ENCODE measurements at regions not wholly inside any gene's neighbourhood (a gene's known extent, or its start where the extent isn't known, plus 50 kb on each side); places are given as distances from the start of the nearest gene placed in this dataset.

DNA sequence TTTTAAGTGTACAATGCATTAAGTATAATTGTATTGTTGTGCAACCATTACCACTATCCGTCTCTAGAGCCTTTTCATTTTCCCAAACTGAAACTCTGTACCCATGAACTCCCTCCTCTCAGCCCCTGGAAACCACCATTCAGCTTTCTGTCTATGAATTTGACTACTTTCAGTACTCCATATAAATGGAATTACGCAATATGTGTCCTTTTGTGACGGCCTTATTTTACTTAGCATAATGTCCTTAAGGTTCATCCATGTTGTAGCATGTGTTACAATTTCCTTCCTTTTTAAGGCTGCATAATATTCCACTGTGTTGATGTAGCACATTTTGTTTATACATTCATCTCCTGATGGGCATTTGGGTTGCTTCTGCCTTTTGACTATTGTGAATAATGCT lies 143.6 kb upstream of the KCNG1 start:
- TF ChIP-seq, protein P1, sequence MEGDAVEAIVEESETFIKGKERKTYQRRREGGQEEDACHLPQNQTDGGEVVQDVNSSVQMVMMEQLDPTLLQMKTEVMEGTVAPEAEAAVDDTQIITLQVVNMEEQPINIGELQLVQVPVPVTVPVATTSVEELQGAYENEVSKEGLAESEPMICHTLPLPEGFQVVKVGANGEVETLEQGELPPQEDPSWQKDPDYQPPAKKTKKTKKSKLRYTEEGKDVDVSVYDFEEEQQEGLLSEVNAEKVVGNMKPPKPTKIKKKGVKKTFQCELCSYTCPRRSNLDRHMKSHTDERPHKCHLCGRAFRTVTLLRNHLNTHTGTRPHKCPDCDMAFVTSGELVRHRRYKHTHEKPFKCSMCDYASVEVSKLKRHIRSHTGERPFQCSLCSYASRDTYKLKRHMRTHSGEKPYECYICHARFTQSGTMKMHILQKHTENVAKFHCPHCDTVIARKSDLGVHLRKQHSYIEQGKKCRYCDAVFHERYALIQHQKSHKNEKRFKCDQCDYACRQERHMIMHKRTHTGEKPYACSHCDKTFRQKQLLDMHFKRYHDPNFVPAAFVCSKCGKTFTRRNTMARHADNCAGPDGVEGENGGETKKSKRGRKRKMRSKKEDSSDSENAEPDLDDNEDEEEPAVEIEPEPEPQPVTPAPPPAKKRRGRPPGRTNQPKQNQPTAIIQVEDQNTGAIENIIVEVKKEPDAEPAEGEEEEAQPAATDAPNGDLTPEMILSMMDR (IDR thresholded peaks at IDR 0.05), result no peak
- TF ChIP-seq, protein P2, sequence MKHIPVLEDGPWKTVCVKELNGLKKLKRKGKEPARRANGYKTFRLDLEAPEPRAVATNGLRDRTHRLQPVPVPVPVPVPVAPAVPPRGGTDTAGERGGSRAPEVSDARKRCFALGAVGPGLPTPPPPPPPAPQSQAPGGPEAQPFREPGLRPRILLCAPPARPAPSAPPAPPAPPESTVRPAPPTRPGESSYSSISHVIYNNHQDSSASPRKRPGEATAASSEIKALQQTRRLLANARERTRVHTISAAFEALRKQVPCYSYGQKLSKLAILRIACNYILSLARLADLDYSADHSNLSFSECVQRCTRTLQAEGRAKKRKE (CRISPR knock-in tag; IDR thresholded peaks at IDR 0.05; ENCODE audit: low read depth), result no peak
- TF ChIP-seq, protein P3, sequence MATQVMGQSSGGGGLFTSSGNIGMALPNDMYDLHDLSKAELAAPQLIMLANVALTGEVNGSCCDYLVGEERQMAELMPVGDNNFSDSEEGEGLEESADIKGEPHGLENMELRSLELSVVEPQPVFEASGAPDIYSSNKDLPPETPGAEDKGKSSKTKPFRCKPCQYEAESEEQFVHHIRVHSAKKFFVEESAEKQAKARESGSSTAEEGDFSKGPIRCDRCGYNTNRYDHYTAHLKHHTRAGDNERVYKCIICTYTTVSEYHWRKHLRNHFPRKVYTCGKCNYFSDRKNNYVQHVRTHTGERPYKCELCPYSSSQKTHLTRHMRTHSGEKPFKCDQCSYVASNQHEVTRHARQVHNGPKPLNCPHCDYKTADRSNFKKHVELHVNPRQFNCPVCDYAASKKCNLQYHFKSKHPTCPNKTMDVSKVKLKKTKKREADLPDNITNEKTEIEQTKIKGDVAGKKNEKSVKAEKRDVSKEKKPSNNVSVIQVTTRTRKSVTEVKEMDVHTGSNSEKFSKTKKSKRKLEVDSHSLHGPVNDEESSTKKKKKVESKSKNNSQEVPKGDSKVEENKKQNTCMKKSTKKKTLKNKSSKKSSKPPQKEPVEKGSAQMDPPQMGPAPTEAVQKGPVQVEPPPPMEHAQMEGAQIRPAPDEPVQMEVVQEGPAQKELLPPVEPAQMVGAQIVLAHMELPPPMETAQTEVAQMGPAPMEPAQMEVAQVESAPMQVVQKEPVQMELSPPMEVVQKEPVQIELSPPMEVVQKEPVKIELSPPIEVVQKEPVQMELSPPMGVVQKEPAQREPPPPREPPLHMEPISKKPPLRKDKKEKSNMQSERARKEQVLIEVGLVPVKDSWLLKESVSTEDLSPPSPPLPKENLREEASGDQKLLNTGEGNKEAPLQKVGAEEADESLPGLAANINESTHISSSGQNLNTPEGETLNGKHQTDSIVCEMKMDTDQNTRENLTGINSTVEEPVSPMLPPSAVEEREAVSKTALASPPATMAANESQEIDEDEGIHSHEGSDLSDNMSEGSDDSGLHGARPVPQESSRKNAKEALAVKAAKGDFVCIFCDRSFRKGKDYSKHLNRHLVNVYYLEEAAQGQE (IDR thresholded peaks at IDR 0.05), result no peak
- TF ChIP-seq POLR2A (IDR thresholded peaks at IDR 0.05; ENCODE audit: low read length) (no peak), RAD21 (conservative IDR thresholded peaks at IDR 0.05 in 1 of 2, IDR thresholded peaks at IDR 0.05 in 1 of 2) (no peak), NFE2L2 (conservative IDR thresholded peaks at IDR 0.05; ENCODE audit: low read length) (no peak), CHD4 (IDR thresholded peaks at IDR 0.05; ENCODE audit: borderline replicate concordance) (no peak), TFCP2L1 (CRISPR knock-in tag; IDR thresholded peaks at IDR 0.05) (no peak)
- TF ChIP-seq, protein P4, sequence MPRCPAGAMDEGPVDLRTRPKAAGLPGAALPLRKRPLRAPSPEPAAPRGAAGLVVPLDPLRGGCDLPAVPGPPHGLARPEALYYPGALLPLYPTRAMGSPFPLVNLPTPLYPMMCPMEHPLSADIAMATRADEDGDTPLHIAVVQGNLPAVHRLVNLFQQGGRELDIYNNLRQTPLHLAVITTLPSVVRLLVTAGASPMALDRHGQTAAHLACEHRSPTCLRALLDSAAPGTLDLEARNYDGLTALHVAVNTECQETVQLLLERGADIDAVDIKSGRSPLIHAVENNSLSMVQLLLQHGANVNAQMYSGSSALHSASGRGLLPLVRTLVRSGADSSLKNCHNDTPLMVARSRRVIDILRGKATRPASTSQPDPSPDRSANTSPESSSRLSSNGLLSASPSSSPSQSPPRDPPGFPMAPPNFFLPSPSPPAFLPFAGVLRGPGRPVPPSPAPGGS (IDR thresholded peaks at IDR 0.05), result no peak
